ENCODE measurements at regions not wholly inside any gene's neighbourhood (a gene's known extent, or its start where the extent isn't known, plus 50 kb on each side); places are given as distances from the start of the nearest gene placed in this dataset.

DNA sequence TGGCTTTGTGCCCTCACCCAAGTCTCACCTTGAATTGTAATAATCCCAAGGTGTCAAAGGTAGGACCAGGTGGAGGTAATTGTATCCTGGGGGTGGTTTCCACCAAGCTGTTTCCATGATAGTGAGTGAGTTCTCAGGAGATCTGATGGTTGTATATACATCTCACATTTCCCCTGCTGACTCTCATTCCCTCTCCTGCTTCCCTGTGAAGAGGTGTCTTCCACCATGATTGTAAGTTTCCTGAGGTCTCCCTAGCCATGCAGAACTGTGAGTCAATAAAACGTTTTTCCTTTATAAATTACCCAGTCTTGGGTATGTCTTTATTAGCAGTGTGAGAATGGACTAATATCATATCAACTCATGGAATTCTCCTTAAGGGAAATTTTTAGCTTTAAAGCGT, 302.6 kb downstream of the LIG4 start:
- TF ChIP-seq, protein P1, sequence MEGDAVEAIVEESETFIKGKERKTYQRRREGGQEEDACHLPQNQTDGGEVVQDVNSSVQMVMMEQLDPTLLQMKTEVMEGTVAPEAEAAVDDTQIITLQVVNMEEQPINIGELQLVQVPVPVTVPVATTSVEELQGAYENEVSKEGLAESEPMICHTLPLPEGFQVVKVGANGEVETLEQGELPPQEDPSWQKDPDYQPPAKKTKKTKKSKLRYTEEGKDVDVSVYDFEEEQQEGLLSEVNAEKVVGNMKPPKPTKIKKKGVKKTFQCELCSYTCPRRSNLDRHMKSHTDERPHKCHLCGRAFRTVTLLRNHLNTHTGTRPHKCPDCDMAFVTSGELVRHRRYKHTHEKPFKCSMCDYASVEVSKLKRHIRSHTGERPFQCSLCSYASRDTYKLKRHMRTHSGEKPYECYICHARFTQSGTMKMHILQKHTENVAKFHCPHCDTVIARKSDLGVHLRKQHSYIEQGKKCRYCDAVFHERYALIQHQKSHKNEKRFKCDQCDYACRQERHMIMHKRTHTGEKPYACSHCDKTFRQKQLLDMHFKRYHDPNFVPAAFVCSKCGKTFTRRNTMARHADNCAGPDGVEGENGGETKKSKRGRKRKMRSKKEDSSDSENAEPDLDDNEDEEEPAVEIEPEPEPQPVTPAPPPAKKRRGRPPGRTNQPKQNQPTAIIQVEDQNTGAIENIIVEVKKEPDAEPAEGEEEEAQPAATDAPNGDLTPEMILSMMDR (IDR thresholded peaks at IDR 0.05; ENCODE audit: insufficient read depth, low read length, poor library complexity, severe bottlenecking) = no peak
- TF ChIP-seq EZH2phosphoT487 (conservative IDR thresholded peaks at IDR 0.05; ENCODE audit: low read length) = no peak

Measured in SU-DHL-6 (cell line).